Testis (tissue), 2 donors: ENCODE measurements at regions not wholly inside any gene's neighbourhood (a gene's known extent, or its start where the extent isn't known, plus 50 kb on each side); places are given as distances from the start of the nearest gene placed in this dataset.

Experiments used
- DNase-seq: peaks from one replicate; pipeline ENCODE4 v3.0.0-alpha.2; 2019
- H3K27ac ChIP-seq, 2 donors: fragments of 200-600 bp; sonication (generic); one replicate each; pipeline ENCODE4 v1.5.1; 2019
- H3K27me3 ChIP-seq: fragments of 200-600 bp; sonication (generic); one replicate; pipeline ENCODE4 v1.5.1; 2019
- H3K36me3 ChIP-seq: fragments of 200-600 bp; sonication (generic); one replicate; pipeline ENCODE4 v1.5.1; 2017; ENCODE audit warnings: low read depth; ENCODE audit errors: missing control alignments
- H3K4me1 ChIP-seq: fragments of 200-600 bp; sonication (generic); one replicate; pipeline ENCODE4 v1.5.1; 2019
- H3K4me3 ChIP-seq, 2 donors: fragments of 200-600 bp; sonication (generic); one replicate each; pipeline ENCODE4 v1.5.1; 2017 to 2019
- H3K9me3 ChIP-seq: fragments of 200-600 bp; sonication (generic); one replicate; pipeline ENCODE4 v1.5.1; 2017
- POLR2A ChIP-seq: fragments of 450-650 bp; IDR thresholded peaks from one replicate; pipeline ENCODE4 v1.6.1; 2017; ENCODE audit warnings: antibody characterized with exemption, mild to moderate bottlenecking, moderate library complexity
- WGBS, 2 donors: methylation state at CpG; one replicate each; pipeline ENCODE4 v1.1.5; 2018; 5-methylcytosine and 5-hydroxymethylcytosine counted together
- intact Hi-C: fragments of 100-400 bp; cut with DNase I; formaldehyde crosslinking; loops from one replicate; pipeline ENCODE4 v1.15.1; 2023; ENCODE audit warnings: low total_unique reads
- TF ChIP-seq, protein P1 (sequence below), 3 experiments: fragments of 450-650 bp in 2 of 3; fragments of 200-600 bp in 1 of 3; sonication (generic) in 1 of 3; IDR thresholded peaks; one replicate each; pipeline ENCODE4 v1.5.1; 2016 to 2019; ENCODE audit warnings: antibody characterized with exemption in 3 of 3, mild to moderate bottlenecking in 2 of 3, moderate library complexity in 1 of 3

DNA sequence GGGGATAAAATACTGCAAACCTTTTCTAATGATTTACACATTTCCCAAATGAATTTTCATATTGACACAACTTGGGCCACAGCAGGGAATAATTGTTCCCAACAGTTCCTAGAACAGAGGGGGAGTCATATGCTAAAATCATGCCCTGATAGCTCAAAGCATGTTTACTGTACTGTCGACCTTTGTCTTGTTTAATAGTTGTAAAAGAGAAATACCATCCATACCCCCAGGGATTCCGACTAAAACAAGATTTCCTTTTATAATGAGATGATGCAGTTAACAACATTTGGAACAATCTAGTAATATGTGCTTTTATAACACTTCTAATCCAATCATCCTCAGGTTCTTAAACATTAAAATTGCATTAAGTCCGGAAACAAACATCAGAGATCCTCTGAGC is 759.7 kb downstream of the OLFM4 start:
- Histone ChIP-seq H3K27ac (no peak overlapping the region), H3K4me1 (no peaks in the 10 kb centered on the region), H3K4me3 (no peak overlapping the region), H3K9me3 (no peaks in the 10 kb centered on the region), H3K36me3 (no peaks in the 10 kb centered on the region), H3K27me3 (no peaks in the 10 kb centered on the region)
- DNase-seq, result no peak
- WGBS, 2 donors, result 54 to 66% methylated on average over 3 of the region's 3 CpGs
- intact Hi-C loops, result no loop called here
- no peak for TF ChIP-seq POLR2A
- TF ChIP-seq, protein P1, sequence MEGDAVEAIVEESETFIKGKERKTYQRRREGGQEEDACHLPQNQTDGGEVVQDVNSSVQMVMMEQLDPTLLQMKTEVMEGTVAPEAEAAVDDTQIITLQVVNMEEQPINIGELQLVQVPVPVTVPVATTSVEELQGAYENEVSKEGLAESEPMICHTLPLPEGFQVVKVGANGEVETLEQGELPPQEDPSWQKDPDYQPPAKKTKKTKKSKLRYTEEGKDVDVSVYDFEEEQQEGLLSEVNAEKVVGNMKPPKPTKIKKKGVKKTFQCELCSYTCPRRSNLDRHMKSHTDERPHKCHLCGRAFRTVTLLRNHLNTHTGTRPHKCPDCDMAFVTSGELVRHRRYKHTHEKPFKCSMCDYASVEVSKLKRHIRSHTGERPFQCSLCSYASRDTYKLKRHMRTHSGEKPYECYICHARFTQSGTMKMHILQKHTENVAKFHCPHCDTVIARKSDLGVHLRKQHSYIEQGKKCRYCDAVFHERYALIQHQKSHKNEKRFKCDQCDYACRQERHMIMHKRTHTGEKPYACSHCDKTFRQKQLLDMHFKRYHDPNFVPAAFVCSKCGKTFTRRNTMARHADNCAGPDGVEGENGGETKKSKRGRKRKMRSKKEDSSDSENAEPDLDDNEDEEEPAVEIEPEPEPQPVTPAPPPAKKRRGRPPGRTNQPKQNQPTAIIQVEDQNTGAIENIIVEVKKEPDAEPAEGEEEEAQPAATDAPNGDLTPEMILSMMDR (IDR thresholded peaks at IDR 0.05), result no peak

DNA sequence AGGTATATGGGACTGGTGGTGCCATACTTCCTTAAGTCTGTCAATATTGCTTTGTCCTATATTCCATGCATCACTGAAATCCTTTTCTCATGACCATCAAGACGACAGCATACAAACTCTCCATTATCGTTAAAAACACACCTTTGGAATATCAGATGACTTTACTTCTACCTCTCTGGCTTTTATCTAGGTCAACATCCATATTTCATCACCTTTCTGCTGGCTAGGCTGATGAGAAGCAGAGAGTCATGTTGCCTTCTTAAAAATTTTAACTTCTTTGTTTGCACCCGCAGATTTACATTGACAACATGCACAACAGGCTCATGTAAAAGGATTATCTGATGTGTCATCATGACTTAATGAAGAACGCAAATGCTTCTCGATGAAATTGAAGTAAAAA is 771.4 kb downstream of the OLFM4 start:
- DNase-seq, result no peak
- H3K27me3 ChIP-seq, result no peaks in the 10 kb centered on the region
- no peaks in the 10 kb centered on the region for H3K36me3 ChIP-seq
- intact Hi-C loops, result no loop called here
- no peak overlapping the region for H3K4me3 ChIP-seq
- no peaks in the 10 kb centered on the region for H3K4me1 ChIP-seq
- no peaks in the 10 kb centered on the region for H3K9me3 ChIP-seq
- 84 to 86% methylated on average over 5 of the region's 5 CpGs for WGBS, 2 donors
- H3K27ac ChIP-seq, result no peak overlapping the region
- TF ChIP-seq POLR2A, result no peak
- TF ChIP-seq, protein P1 (IDR thresholded peaks at IDR 0.05), result no peak

DNA sequence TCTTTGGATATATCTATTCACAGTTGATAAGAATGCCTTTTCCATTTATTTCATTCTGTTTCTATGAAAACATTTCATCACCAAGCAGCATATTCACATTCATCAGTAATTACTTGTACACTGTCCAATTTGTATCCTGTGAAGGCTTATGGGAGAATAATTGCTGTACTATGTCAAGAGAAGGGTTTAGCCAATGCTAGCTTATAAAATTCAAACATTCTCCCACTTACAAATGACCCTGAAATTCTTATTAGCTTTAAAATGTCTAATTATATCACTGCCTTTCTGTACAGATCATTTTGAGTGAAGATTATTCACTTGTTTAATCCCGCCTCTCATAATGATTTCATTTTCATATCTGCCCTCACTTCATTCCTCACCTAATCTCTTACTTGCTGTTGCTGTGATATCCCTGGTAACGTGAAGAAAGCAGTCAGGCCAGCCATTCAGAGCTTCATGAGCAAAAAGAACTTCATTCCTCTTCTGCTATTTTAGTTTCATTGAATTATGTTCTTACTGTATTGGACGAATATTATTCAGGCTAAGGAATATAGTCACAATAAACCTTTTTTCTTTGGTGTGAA is 778.7 kb downstream of the OLFM4 start:
- Histone ChIP-seq H3K9me3 (no peaks in the 10 kb centered on the region), H3K4me3 (no peak overlapping the region), H3K36me3 (no peaks in the 10 kb centered on the region), H3K27me3 (no peaks in the 10 kb centered on the region), H3K27ac (no peak overlapping the region), H3K4me1 (no peaks in the 10 kb centered on the region)
- intact Hi-C loops, result no loop called here
- 48 to 49% methylated on average over 3 of the region's 3 CpGs for WGBS, 2 donors
- DNase-seq, result no peak
- no peak for TF ChIP-seq POLR2A
- TF ChIP-seq, protein P1 (IDR thresholded peaks at IDR 0.05), result no peak

DNA sequence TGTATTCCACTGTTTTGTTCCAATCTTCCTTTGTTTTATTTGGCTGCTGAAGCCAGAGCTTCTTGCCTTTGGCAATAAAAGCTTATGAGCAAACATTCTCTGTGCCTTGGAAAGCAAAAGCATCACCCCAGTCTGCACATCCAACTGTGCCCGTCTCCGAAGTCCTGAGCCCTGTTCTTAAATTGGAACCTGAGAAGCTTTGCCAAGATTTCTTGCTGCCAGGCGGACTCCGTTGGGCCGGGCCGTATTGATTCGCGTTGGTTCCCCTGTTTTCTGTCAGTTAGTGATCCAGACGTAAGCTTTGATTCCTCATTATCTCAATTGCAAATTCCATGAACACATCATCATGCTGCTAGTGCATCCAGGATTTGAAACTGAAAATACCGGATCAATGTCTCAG is 793.0 kb downstream of the OLFM4 start:
- WGBS, 2 donors, result 35 to 42% methylated on average over 10 of the region's 10 CpGs
- no peaks in the 10 kb centered on the region for H3K36me3 ChIP-seq
- intact Hi-C loops, result no loop called here
- H3K27ac ChIP-seq, result no peak overlapping the region
- TF ChIP-seq POLR2A, result no peak
- TF ChIP-seq, protein P1 (IDR thresholded peaks at IDR 0.05), result no peak
- no peaks in the 10 kb centered on the region for H3K9me3 ChIP-seq
- H3K4me1 ChIP-seq, result no peaks in the 10 kb centered on the region
- H3K27me3 ChIP-seq, result no peaks in the 10 kb centered on the region
- no peak overlapping the region for H3K4me3 ChIP-seq
- no peak for DNase-seq

DNA sequence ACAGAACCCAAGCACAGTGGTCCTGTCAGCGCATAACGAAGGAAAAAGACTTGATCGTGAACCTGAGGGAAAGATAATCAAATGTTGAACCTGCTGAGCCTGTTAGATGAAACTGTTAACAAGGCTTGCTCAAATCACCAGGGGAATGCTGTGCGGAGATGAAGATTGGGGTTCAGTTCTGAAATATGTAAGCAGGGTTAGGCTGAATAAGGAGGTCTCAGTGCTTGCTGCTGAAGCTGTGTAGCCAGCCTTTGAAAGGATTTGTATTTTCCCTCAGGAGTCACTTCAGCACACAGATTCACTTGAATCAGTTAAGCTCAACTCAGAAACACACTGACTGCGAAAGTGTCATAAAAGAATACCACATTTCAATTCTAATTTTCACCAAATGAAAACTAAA is 793.5 kb downstream of the OLFM4 start:
- no peak overlapping the region for H3K27ac ChIP-seq
- WGBS, 2 donors, result 61 to 70% methylated on average over 5 of the region's 5 CpGs
- no peaks in the 10 kb centered on the region for H3K27me3 ChIP-seq
- no peaks in the 10 kb centered on the region for H3K9me3 ChIP-seq
- no peaks in the 10 kb centered on the region for H3K4me1 ChIP-seq
- no peak overlapping the region for H3K4me3 ChIP-seq
- intact Hi-C loops, result no loop called here
- H3K36me3 ChIP-seq, result no peaks in the 10 kb centered on the region
- no peak for DNase-seq
- no peak for TF ChIP-seq POLR2A
- TF ChIP-seq, protein P1 (IDR thresholded peaks at IDR 0.05), result no peak
